ENCODE measurements at regions not wholly inside any gene's neighbourhood (a gene's known extent, or its start where the extent isn't known, plus 50 kb on each side); places are given as distances from the start of the nearest gene placed in this dataset.

DNA sequence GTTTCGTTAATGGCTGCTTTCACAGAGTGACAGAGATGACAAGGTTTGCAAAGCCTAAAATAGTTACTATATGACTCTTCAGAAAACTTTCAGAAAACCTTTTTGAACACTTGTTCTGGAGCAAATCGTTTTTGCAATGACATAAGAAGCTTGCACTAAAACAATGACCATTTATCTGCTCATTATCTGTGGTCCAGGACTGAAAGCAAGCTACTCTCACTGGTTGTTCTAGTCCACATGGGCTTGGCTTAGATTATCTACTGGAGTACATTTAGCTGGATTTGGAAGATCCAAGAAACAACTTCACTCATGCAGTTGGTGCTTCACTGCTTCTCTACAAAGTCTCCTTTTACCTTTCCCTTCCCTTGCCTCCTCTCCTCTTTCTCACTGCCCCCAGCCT lies 1836.4 kb upstream of the AGA start:
- no peak for ATAC-seq (ENCODE audit: insufficient read depth, low FRiP score)
- DNase-seq = no peak
- no peaks in the 10 kb centered on the region for H3K27me3 ChIP-seq (ENCODE audit: control insufficient read depth in 3 of 3, insufficient read depth in 3 of 3, low read length in 2 of 3)
- H3K4me1 ChIP-seq (ENCODE audit: control insufficient read depth in 5 of 5, insufficient read depth in 5 of 5, low read length in 5 of 5) = no peaks in the 10 kb centered on the region
- 54 to 75% methylated on average over 2 of the region's 2 CpGs for WGBS, 2 donors
- no peaks in the 10 kb centered on the region for H3K36me3 ChIP-seq (ENCODE audit: control insufficient read depth in 4 of 4, insufficient read depth in 4 of 4, low read length in 4 of 4)
- H3K4me3 ChIP-seq = no peak overlapping the region
- no peak overlapping the region for H3K9ac ChIP-seq (ENCODE audit: insufficient read depth in 1 of 2, low read length in 2 of 2)
- no peak overlapping the region for H3K27ac ChIP-seq (ENCODE audit: low read depth in 1 of 2, low read length in 1 of 2)
- TF ChIP-seq CTCF (IDR thresholded peaks at IDR 0.05; ENCODE audit: control extremely low read depth, extremely low read depth) = no peak
- peaks cover 0 to 1% (median 0%) of the 10 kb centered on the region in 4 donors for H3K9me3 ChIP-seq (ENCODE audit: control insufficient read depth in 4 of 4, insufficient read depth in 3 of 4, low read length in 3 of 4)

DNA sequence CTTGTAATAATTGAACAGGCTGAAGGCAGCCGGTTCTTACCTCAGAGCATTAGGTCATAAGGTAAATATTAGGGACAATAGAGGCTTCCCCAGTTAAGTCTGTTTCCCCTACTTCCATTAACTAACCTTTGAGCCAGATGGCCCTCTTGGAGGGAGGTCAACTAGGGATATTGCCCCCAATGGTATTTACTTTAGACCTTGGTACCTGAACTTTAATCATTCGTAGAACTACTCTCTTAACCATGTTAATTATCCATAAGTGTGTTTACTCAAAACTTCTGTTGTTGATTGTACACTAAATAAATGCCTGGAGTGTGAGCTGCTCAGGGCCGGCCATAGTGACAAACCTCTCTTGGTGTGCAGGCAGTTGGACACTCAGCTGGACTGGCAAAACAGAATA lies 1843.5 kb upstream of the AGA start:
- TF ChIP-seq CTCF (IDR thresholded peaks at IDR 0.05; ENCODE audit: control extremely low read depth, extremely low read depth) = no peak
- Histone ChIP-seq H3K27me3 (ENCODE audit: control insufficient read depth in 3 of 3, insufficient read depth in 3 of 3, low read length in 2 of 3) (no peaks in the 10 kb centered on the region), H3K36me3 (ENCODE audit: control insufficient read depth in 4 of 4, insufficient read depth in 4 of 4, low read length in 4 of 4) (no peaks in the 10 kb centered on the region), H3K27ac (ENCODE audit: low read depth in 1 of 2, low read length in 1 of 2) (no peak overlapping the region), H3K4me1 (ENCODE audit: control insufficient read depth in 5 of 5, insufficient read depth in 5 of 5, low read length in 5 of 5) (no peaks in the 10 kb centered on the region), H3K9ac (ENCODE audit: insufficient read depth in 1 of 2, low read length in 2 of 2) (no peak overlapping the region), H3K9me3 (ENCODE audit: control insufficient read depth in 4 of 4, insufficient read depth in 3 of 4, low read length in 3 of 4) (peaks cover 0 to 2% (median 0%) of the 10 kb centered on the region in 4 donors), H3K4me3 (no peak overlapping the region)
- DNase-seq (no peak), ATAC-seq (ENCODE audit: insufficient read depth, low FRiP score) (no peak)
- WGBS, 2 donors = 65 to 79% methylated on average over 3 of the region's 3 CpGs

- no peak for DNase-seq
- Histone ChIP-seq H3K27ac (ENCODE audit: low read depth in 1 of 2, low read length in 1 of 2) (no peak overlapping the region), H3K36me3 (ENCODE audit: control insufficient read depth in 4 of 4, insufficient read depth in 4 of 4, low read length in 4 of 4) (no peaks in the 10 kb centered on the region), H3K4me1 (ENCODE audit: control insufficient read depth in 5 of 5, insufficient read depth in 5 of 5, low read length in 5 of 5) (no peaks in the 10 kb centered on the region), H3K9me3 (ENCODE audit: control insufficient read depth in 4 of 4, insufficient read depth in 3 of 4, low read length in 3 of 4) (peaks cover 0 to 2% (median 0%) of the 10 kb centered on the region in 4 donors), H3K9ac (ENCODE audit: insufficient read depth in 1 of 2, low read length in 2 of 2) (no peak overlapping the region), H3K27me3 (ENCODE audit: control insufficient read depth in 3 of 3, insufficient read depth in 3 of 3, low read length in 2 of 3) (no peaks in the 10 kb centered on the region), H3K4me3 (no peak overlapping the region)
- no peak for ATAC-seq (ENCODE audit: insufficient read depth, low FRiP score)
- no peak for TF ChIP-seq CTCF (IDR thresholded peaks at IDR 0.05; ENCODE audit: control extremely low read depth, extremely low read depth)
Observed at GRCh38 chr4:179291657-179292056, 1849.4 kb upstream of the AGA start.

- Histone ChIP-seq H3K27me3 (ENCODE audit: control insufficient read depth in 3 of 3, insufficient read depth in 3 of 3, low read length in 2 of 3) (no peaks in the 10 kb centered on the region), H3K4me1 (ENCODE audit: control insufficient read depth in 5 of 5, insufficient read depth in 5 of 5, low read length in 5 of 5) (no peaks in the 10 kb centered on the region), H3K36me3 (ENCODE audit: control insufficient read depth in 4 of 4, insufficient read depth in 4 of 4, low read length in 4 of 4) (no peaks in the 10 kb centered on the region), H3K9me3 (ENCODE audit: control insufficient read depth in 4 of 4, insufficient read depth in 3 of 4, low read length in 3 of 4) (peaks cover 0 to 2% (median 0%) of the 10 kb centered on the region in 4 donors), H3K9ac (ENCODE audit: insufficient read depth in 1 of 2, low read length in 2 of 2) (no peak overlapping the region), H3K27ac (ENCODE audit: low read depth in 1 of 2, low read length in 1 of 2) (no peak overlapping the region), H3K4me3 (no peak overlapping the region)
- DNase-seq (no peak), ATAC-seq (ENCODE audit: insufficient read depth, low FRiP score) (no peak)
- TF ChIP-seq CTCF (IDR thresholded peaks at IDR 0.05; ENCODE audit: control extremely low read depth, extremely low read depth) = no peak
- WGBS, 2 donors = 46 to 54% methylated on average over 1 of the region's 1 CpG
Observed at GRCh38 chr4:179292468-179292867, 1850.2 kb upstream of the AGA start.
